ENCODE measurements at regions not wholly inside any gene's neighbourhood (a gene's known extent, or its start where the extent isn't known, plus 50 kb on each side); places are given as distances from the start of the nearest gene placed in this dataset.

- TF ChIP-seq CTCF (conservative IDR thresholded peaks at IDR 0.05) (no peak), ZFX (IDR thresholded peaks at IDR 0.05) (no peak)
Observed at GRCh38 chr10:58030208-58030607, 237.5 kb downstream of the IPMK start.
